ENCODE measurements at regions not wholly inside any gene's neighbourhood (a gene's known extent, or its start where the extent isn't known, plus 50 kb on each side); places are given as distances from the start of the nearest gene placed in this dataset.

DNA sequence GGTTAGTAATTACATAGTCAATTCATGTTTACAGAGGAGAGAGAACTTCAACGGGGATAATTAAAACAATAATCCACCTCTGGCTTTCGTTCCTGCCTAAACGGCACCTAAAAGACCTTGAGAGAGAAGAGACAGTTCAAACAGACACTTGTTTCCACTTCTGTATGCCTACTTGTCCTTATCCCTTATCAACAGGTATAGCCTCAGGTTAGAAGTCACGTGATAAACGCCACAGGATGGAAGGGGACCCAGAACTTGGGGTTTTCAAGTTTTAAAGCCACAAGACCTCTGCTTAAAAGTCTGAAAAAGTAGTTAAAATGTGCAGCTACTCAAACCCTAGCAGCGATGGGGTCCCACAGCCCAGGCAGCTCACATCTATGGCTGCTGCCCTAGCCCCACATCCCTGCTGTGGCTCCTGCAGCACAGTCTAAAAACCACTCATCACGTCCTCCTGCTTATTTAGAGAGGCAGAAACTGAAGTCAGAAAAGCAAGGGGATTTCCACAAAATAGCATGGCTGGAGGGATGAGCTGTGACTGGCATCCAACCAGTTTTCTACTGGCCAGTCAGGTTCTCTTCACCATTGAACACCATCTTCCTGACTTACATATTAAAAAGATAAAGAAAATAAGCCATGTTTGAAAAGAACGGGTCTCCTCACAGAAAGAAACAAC is 51.2 kb upstream of the SEC16B start:
- Mint-ChIP-seq H3K9me3 (peaks cover 4 to 17% (median 12%) of the 10 kb centered on the region in 6 donors), H3K36me3 (no peaks in the 10 kb centered on the region), H3K27me3 (ENCODE audit: low read depth in 3 of 3) (peaks cover 0 to 4% (median 3%) of the 10 kb centered on the region in 3 donors), H3K27ac (no peak overlapping the region), H3K4me3 (no peak overlapping the region), H3K4me1 (no peaks in the 10 kb centered on the region)
- no peak for DNase-seq

DNA sequence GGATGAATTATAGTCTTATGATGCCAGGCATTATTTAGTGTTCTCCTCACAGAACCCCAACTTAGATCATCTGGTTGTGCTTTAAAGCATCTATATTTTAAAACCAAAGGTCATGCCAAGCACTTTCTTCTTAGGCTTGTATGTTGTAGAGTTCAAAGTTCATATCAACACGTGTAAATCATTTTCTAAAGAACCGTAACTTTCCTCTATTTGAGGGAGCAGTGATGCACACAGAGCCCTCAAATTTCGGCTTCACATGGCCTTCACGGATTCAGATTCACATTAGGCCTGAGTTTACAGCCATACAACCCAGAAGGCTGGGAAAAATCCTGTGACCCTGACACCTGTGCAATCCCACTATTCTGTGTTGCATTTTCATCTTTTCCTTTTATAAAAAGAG is 52.1 kb upstream of the SEC16B start:
- H3K27ac Mint-ChIP-seq, result no peak overlapping the region
- H3K4me1 Mint-ChIP-seq, result no peaks in the 10 kb centered on the region
- H3K9me3 Mint-ChIP-seq, result peaks cover 4 to 20% (median 11%) of the 10 kb centered on the region in 6 donors
- H3K27me3 Mint-ChIP-seq (ENCODE audit: low read depth in 3 of 3), result peaks cover 0 to 4% (median 3%) of the 10 kb centered on the region in 3 donors
- no peaks in the 10 kb centered on the region for H3K36me3 Mint-ChIP-seq
- no peak overlapping the region for H3K4me3 Mint-ChIP-seq
- DNase-seq, result no peak

DNA sequence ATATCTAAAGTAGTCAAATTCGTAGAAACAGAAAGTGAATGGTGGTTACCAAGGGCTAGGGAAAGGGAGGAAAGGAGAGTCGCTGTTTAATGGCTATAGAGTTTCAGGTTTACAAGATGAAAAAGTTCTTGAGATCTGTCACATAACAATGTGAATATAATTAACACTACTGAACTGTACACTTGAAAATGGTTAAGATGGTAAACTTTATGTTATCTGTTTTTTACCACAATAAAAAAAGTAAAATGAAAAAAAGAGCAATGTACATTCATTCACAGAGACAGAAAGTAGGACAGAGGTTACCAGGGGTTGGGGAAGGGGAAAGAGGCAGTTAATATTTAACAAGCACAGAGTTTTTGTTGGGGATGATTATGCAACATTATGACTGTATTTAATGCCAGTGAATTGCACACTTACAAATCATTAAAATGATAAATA is 53.3 kb upstream of the SEC16B start:
- H3K4me3 Mint-ChIP-seq, result no peak overlapping the region
- H3K4me1 Mint-ChIP-seq, result no peaks in the 10 kb centered on the region
- peaks cover 0 to 4% (median 3%) of the 10 kb centered on the region in 3 donors for H3K27me3 Mint-ChIP-seq (ENCODE audit: low read depth in 3 of 3)
- DNase-seq, result no peak
- H3K27ac Mint-ChIP-seq, result no peak overlapping the region
- peaks cover 0 to 11% (median 9%) of the 10 kb centered on the region in 6 donors for H3K9me3 Mint-ChIP-seq
- no peaks in the 10 kb centered on the region for H3K36me3 Mint-ChIP-seq

DNA sequence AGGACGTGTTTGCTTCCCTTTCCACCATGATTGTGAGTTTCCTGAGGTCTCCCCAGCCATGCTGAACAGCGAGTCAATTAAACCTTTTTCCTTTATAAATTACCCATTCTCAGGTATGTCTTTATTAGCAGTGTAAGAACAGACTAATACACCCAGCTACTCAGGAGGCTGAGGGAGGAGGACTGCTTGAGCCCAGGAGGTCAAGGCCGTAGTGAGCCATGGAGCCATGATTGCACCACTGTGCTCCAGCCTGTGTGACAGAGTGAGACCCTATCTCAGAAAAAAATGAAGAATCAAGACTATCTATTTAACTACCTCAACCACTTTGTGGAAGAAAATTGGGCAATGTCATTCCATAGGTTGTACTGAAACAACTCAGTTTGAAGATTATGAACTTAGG is 54.6 kb upstream of the SEC16B start:
- Mint-ChIP-seq H3K36me3 (no peaks in the 10 kb centered on the region), H3K4me1 (no peaks in the 10 kb centered on the region), H3K9me3 (peaks cover 0 to 11% (median 7%) of the 10 kb centered on the region in 6 donors), H3K27me3 (ENCODE audit: low read depth in 3 of 3) (peaks cover 0 to 4% (median 3%) of the 10 kb centered on the region in 3 donors), H3K4me3 (no peak overlapping the region), H3K27ac (no peak overlapping the region)
- no peak for DNase-seq

DNA sequence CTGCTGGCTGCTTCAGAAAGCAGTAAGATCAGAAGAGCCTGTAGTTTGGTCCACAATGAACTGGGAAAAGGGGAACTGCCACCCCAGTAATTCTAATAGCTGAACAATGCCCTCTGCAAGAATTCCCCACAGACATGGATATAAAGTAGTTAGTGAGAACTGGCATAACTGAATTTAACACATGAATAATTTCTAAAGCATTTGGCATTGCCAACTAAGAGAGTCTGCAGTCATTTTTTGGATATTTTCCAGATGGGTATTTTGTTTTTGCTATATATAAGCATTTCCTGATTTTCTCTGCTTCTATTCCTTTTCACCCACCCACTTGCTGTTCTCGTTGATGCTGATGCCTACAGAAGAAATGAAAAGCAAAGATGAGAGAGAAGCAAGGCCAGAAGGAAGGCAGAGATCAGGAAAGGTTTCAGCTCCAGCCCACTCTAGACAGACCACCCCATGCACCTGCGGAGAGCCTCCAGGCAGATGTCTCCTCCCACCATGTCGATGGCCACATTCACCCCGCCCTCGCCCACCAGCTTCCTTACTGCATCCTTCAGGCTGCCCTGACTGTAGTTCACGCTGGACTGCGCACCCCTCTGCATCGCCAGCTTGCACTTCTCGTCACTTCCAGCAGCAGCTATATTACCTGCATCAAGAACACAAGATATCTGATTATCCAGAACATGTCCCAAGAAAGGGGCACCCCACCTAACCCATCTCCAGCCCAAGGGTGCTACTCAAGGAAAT is 55.9 kb upstream of the SEC16B start:
- Mint-ChIP-seq H3K36me3 (no peaks in the 10 kb centered on the region), H3K27me3 (ENCODE audit: low read depth in 3 of 3) (peaks cover 0 to 4% (median 3%) of the 10 kb centered on the region in 3 donors), H3K4me3 (no peak overlapping the region), H3K4me1 (no peaks in the 10 kb centered on the region), H3K27ac (no peak overlapping the region), H3K9me3 (peaks cover 0 to 11% (median 4%) of the 10 kb centered on the region in 6 donors)
- DNase-seq, result no peak

DNA sequence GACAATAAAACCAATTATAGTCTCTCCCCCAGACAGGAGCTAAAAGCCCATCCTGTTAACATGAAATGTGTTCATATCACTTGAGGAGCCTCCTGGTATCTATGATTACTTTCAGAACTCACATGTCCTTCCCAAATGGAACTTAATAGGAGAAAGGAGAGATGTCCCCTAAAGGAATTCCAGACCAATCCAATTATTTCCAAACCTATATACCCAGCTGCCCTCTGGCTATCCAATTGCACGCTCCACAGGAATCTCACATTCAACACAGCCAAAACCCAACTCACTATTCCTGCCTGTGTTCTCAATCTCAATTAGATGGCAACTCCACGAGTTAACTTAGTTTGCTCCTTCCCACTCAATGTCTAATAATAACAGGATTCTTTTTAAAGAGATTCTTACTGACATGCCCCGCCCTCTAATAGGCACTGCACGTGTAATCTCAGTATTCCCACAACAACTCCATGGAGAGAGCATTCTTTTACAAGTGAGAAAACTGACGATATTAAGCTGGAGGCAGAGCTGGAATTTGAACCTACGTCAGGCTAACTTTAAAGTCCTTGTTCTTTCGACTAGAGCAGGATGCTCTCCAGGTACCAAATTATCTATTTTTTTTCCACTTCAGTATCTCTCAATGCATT is 59.1 kb upstream of the SEC16B start:
- H3K9me3 Mint-ChIP-seq, result peaks cover 0 to 5% (median 3%) of the 10 kb centered on the region in 6 donors

DNA sequence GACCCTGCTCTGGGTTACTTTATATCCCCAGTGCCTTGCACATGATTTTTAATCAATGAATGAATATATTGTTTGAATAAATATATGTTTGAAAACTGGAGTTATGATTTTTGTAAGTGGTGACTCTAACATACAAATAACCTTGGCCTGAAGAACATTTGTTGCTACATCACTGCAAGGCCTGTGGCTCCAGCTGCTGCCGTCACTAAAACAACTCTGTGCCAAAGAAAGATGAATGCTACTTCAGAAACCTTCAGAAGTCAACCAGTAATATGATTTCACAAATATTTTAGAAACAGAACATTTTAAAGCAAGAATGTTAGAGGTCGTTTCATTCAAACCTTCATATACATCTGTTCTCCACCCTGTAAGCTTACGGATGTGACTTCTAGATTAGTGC is 60.6 kb upstream of the SEC16B start:
- H3K27ac Mint-ChIP-seq, result no peak overlapping the region
- DNase-seq, result no peak
- H3K4me3 Mint-ChIP-seq, result no peak overlapping the region
- peaks cover 0 to 1% (median 0%) of the 10 kb centered on the region in 3 donors for H3K27me3 Mint-ChIP-seq (ENCODE audit: low read depth in 3 of 3)
- no peaks in the 10 kb centered on the region for H3K4me1 Mint-ChIP-seq
- no peaks in the 10 kb centered on the region for H3K36me3 Mint-ChIP-seq
- H3K9me3 Mint-ChIP-seq, result peaks cover 0 to 5% (median 0%) of the 10 kb centered on the region in 6 donors

More for the DNA sequence above, 59.1 kb upstream of the SEC16B start:
- no peaks in the 10 kb centered on the region for H3K4me1 Mint-ChIP-seq
- H3K36me3 Mint-ChIP-seq, result no peaks in the 10 kb centered on the region
- H3K4me3 Mint-ChIP-seq, result no peak overlapping the region
- no peak overlapping the region for H3K27ac Mint-ChIP-seq
- H3K27me3 Mint-ChIP-seq (ENCODE audit: low read depth in 3 of 3), result peaks cover 0 to 4% (median under 1%) of the 10 kb centered on the region in 3 donors
- DNase-seq, result no peak

DNA sequence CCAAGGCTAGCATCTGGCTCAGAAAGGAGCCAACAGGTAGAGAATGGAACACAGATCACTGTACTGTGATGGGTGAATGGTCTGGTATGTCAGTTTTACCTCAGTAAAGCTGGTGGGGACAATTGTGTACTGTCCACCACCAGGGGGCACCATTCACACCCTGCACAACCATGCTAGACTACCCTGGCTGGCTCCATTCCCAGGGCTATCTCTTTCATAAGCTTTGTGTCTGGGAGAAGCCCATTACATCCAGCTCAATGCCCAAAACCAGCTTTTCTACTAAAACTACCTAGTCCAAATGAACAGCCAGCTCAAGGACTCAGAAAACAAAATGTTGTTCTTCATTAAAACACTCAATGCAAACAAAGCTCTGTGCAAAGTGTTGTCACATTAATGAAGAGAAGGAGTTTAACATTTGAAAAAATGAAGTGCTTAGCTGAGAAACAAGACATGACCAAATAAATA is 62.0 kb upstream of the RASAL2 start:
- Mint-ChIP-seq H3K36me3 (no peaks in the 10 kb centered on the region), H3K4me1 (no peaks in the 10 kb centered on the region), H3K27ac (no peak overlapping the region), H3K27me3 (ENCODE audit: low read depth in 3 of 3) (peaks cover 0 to 2% (median 0%) of the 10 kb centered on the region in 3 donors), H3K4me3 (no peak overlapping the region), H3K9me3 (peaks cover 0 to 2% (median 0%) of the 10 kb centered on the region in 6 donors)
- no peak for DNase-seq

DNA sequence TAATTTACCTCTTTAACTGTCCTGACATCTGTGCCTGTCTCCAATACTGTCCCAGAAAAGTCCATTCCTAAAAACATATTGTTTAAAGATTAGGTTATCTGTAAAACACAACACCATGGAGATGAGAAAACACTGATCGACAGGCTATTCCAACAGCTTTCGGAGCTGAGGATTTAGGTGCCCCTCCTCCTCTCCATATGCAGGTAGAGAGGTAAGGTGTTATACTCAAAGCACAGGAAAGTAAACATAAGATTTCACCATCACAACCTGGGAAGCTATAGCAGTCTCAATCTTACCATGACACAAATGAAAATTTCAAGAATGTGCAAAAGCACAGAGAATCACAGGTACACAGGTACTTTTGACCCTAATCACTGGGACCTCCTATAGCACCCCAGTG is 60.9 kb upstream of the RASAL2 start:
- Mint-ChIP-seq H3K4me3 (no peak overlapping the region), H3K27ac (no peak overlapping the region)

DNA sequence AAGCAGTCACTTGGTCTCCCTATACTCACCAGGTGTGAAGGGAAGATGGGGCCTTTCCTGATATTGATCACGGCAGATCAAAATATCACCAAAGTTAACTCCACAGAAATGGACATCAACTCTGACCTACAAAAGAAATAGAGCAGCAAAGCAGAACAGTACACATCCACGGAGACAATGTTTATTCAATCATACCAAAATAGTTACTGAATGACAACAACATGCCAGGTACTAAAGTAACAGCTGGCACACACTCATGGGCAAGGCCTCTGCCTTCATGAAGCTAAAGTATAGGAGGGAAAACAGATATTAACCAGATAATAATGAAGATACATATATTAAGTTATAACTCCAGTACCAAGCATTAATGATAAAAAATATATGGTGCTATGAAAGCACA is 59.2 kb upstream of the RASAL2 start:
- Mint-ChIP-seq H3K27ac (no peak overlapping the region), H3K4me1 (no peaks in the 10 kb centered on the region), H3K27me3 (ENCODE audit: low read depth in 3 of 3) (peaks cover 0 to 2% (median 0%) of the 10 kb centered on the region in 3 donors), H3K4me3 (no peak overlapping the region), H3K36me3 (no peaks in the 10 kb centered on the region), H3K9me3 (peaks cover 0 to 9% (median 3%) of the 10 kb centered on the region in 6 donors)
- no peak for DNase-seq

More for the DNA sequence above, 60.9 kb upstream of the RASAL2 start:
- no peak for DNase-seq
- H3K4me1 Mint-ChIP-seq, result no peaks in the 10 kb centered on the region
- peaks cover 0 to 5% (median 1%) of the 10 kb centered on the region in 6 donors for H3K9me3 Mint-ChIP-seq
- H3K36me3 Mint-ChIP-seq, result no peaks in the 10 kb centered on the region
- H3K27me3 Mint-ChIP-seq (ENCODE audit: low read depth in 3 of 3), result peaks cover 0 to 2% (median 0%) of the 10 kb centered on the region in 3 donors

DNA sequence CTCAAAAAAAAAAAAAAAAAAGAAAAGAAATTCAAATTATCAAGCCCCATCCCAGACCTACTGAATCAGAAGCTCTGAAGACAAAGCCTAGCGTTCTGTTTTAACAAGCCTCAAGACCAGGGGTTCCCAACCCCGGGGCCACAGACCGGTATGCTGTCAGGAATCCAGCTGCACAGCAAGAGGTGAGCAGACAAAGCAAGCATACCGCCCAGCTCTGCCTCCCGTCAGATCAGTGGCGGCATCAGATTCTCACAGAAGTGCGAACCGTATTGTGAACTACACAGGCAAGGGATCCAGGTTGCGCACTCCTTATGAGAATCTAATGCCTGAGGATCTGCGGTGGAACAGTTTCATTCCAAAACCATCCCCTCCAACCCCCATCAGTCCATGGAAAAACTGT is 57.8 kb upstream of the RASAL2 start:
- Mint-ChIP-seq H3K9me3 (peaks cover 3 to 22% (median 10%) of the 10 kb centered on the region in 6 donors), H3K4me3 (no peak overlapping the region), H3K27ac (no peak overlapping the region), H3K4me1 (no peaks in the 10 kb centered on the region), H3K27me3 (ENCODE audit: low read depth in 3 of 3) (peaks cover 0 to 2% (median 0%) of the 10 kb centered on the region in 3 donors), H3K36me3 (no peaks in the 10 kb centered on the region)
- no peak for DNase-seq

DNA sequence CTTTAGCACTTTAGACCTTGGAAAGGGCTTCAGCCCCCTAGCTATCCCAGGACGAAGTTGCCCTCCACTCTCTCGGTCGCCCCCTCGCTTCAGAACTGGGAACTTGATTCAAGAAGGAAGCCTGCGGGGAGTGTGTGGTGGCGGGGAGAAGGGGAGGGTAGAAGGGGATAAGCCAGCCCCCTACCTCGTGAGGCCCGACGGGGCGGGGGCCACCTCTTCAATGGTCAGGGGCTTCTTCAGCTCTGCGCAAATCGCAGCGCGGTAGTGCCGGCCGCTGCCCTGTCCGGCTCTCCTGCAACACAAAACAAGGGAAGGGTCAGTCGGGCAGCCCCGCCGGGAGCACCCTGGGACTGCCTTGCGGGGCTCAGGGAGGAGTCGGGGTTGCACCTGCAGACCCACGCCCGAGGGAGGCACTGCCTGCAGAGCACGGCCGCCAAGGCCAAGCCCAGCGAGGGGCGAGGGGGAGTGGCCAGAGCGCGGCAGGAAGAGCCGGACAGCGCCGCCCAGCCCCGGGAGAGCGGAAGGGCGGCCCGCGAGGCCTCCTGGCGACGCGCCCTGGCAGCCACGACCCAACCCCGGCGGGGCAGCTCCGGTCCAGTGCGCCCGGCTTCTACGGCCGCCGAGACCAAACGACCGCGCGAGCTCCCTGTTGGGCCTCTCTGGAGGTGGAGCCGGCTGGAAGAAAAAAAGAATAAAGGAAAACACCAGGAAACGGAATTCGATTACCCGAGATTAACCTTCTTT is 56.2 kb upstream of the RASAL2 start:
- Mint-ChIP-seq H3K9me3 (peaks cover 3 to 29% (median 15%) of the 10 kb centered on the region in 6 donors), H3K4me3 (peak overlapping the region in 3 of 5 donors; percentile 24 to 46 (median 24)), H3K36me3 (no peaks in the 10 kb centered on the region), H3K4me1 (no peaks in the 10 kb centered on the region), H3K27ac (no peak overlapping the region), H3K27me3 (ENCODE audit: low read depth in 3 of 3) (peaks cover 0 to 2% (median 0%) of the 10 kb centered on the region in 3 donors)
- DNase-seq, result no peak

DNA sequence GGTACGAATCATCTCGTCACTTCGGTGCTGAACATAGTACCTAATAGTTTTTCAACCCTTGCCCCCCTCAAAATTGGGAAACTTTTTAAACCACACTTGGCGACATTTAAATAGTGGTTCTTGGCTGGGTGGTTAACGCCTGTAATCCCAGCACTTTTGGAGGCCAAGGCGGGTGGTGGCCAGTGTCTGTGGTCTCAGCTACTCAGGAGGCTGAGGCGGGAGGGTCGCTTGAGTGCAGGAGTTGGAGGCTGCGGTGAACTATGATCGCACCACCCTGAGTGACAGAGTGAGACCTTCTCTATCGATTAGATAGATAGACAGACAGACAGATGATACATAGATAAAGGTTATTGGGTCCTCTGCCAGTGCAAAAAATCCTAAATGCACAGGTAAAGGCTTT is 55.5 kb upstream of the RASAL2 start:
- no peak overlapping the region for H3K27ac Mint-ChIP-seq
- peak overlapping the region in 1 of 5 donors; percentile 24 for H3K4me3 Mint-ChIP-seq
- H3K36me3 Mint-ChIP-seq, result no peaks in the 10 kb centered on the region
- H3K4me1 Mint-ChIP-seq, result no peaks in the 10 kb centered on the region
- peaks cover 3 to 29% (median 15%) of the 10 kb centered on the region in 6 donors for H3K9me3 Mint-ChIP-seq
- H3K27me3 Mint-ChIP-seq (ENCODE audit: low read depth in 3 of 3), result peaks cover 0 to 2% (median 0%) of the 10 kb centered on the region in 3 donors
- DNase-seq, result no peak

Data from immature natural killer cell (primary cell).